ENCODE measurements at regions not wholly inside any gene's neighbourhood (a gene's known extent, or its start where the extent isn't known, plus 50 kb on each side); places are given as distances from the start of the nearest gene placed in this dataset.

DNA sequence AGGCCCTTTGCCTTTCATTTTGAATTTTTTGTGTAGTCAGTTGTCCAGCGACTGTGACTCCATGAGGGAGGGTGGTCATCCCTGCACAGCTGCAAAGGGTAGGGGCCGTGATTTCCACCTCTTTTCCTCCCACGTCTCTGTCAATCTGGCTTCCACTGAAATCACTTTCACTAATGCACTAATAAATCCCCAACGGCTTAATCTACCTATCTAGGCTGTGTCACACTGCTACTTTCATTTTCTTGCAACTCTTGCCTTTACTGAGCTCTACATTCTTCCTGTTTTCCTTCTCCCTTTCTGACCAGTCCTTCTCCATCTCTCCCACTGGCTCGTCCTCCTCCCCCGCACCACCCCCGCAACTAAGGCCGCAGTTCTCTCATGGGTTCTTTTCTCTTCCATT, 212.3 kb upstream of the FOXN3 start:
- no peaks in the 10 kb centered on the region for H3K27me3 ChIP-seq (ENCODE audit: insufficient read depth, low read depth, low read length)
- H3K9ac ChIP-seq (ENCODE audit: low read length), result no peak overlapping the region
- H3K9me3 ChIP-seq (ENCODE audit: low read length), result peaks cover 3% of the 10 kb centered on the region
- H4K20me1 ChIP-seq (ENCODE audit: insufficient read depth), result no peaks in the 10 kb centered on the region
- H3K9me2 ChIP-seq (ENCODE audit: insufficient read depth, low read length), result no peaks in the 10 kb centered on the region
- TF ChIP-seq RAD21 (conservative IDR thresholded peaks at IDR 0.05) (no peak), TAF1 (IDR thresholded peaks at IDR 0.05; ENCODE audit: low read depth) (no peak), REST (IDR thresholded peaks at IDR 0.05; ENCODE audit: borderline replicate concordance) (no peak), EP300 (conservative IDR thresholded peaks at IDR 0.05; ENCODE audit: poor library complexity, severe bottlenecking) (no peak), EZH2 (IDR thresholded peaks at IDR 0.05; ENCODE audit: borderline replicate concordance, insufficient read depth, low read length, poor library complexity, severe bottlenecking) (no peak), POLR2AphosphoS5 (IDR thresholded peaks at IDR 0.05) (no peak), MXI1 (conservative IDR thresholded peaks at IDR 0.05; ENCODE audit: poor library complexity, severe bottlenecking) (no peak), SMC3 (conservative IDR thresholded peaks at IDR 0.05; ENCODE audit: poor library complexity) (no peak)
- TF ChIP-seq, protein P1, sequence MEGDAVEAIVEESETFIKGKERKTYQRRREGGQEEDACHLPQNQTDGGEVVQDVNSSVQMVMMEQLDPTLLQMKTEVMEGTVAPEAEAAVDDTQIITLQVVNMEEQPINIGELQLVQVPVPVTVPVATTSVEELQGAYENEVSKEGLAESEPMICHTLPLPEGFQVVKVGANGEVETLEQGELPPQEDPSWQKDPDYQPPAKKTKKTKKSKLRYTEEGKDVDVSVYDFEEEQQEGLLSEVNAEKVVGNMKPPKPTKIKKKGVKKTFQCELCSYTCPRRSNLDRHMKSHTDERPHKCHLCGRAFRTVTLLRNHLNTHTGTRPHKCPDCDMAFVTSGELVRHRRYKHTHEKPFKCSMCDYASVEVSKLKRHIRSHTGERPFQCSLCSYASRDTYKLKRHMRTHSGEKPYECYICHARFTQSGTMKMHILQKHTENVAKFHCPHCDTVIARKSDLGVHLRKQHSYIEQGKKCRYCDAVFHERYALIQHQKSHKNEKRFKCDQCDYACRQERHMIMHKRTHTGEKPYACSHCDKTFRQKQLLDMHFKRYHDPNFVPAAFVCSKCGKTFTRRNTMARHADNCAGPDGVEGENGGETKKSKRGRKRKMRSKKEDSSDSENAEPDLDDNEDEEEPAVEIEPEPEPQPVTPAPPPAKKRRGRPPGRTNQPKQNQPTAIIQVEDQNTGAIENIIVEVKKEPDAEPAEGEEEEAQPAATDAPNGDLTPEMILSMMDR (IDR thresholded peaks at IDR 0.05; ENCODE audit: poor library complexity, severe bottlenecking), result no peak
- no peak overlapping the region for H3K4me3 ChIP-seq (ENCODE audit: low read length)
- H3K79me2 ChIP-seq (replicated peaks; ENCODE audit: insufficient read depth, low read length), result no peaks in the 10 kb centered on the region
- no peaks in the 10 kb centered on the region for H3K36me3 ChIP-seq (ENCODE audit: insufficient read depth, low read length)
- no peak overlapping the region for H3K27ac ChIP-seq (ENCODE audit: low read length)
- no peak overlapping the region for H3K4me2 ChIP-seq (ENCODE audit: low read length)
- no peak overlapping the region for H2AFZ ChIP-seq (ENCODE audit: low read depth, low read length)
- H3F3A ChIP-seq (ENCODE audit: insufficient read depth, low read length, poor library complexity, severe bottlenecking), result no peaks in the 10 kb centered on the region

GRCh38 chr14:89628521-89628920, 211.5 kb upstream of the FOXN3 start:
- peaks cover 3% of the 10 kb centered on the region for H3K9me3 ChIP-seq (ENCODE audit: low read length)
- H3K9me2 ChIP-seq (ENCODE audit: insufficient read depth, low read length), result no peaks in the 10 kb centered on the region
- no peak overlapping the region for H3K27ac ChIP-seq (ENCODE audit: low read length)
- no peaks in the 10 kb centered on the region for H4K20me1 ChIP-seq (ENCODE audit: insufficient read depth)
- no peak overlapping the region for H2AFZ ChIP-seq (ENCODE audit: low read depth, low read length)
- H3K4me2 ChIP-seq (ENCODE audit: low read length), result no peak overlapping the region
- no peaks in the 10 kb centered on the region for H3K36me3 ChIP-seq (ENCODE audit: insufficient read depth, low read length)
- no peak overlapping the region for H3K4me3 ChIP-seq (ENCODE audit: low read length)
- no peaks in the 10 kb centered on the region for H3F3A ChIP-seq (ENCODE audit: insufficient read depth, low read length, poor library complexity, severe bottlenecking)
- no peaks in the 10 kb centered on the region for H3K79me2 ChIP-seq (replicated peaks; ENCODE audit: insufficient read depth, low read length)
- no peaks in the 10 kb centered on the region for H3K27me3 ChIP-seq (ENCODE audit: insufficient read depth, low read depth, low read length)
- TF ChIP-seq SMC3 (conservative IDR thresholded peaks at IDR 0.05; ENCODE audit: poor library complexity) (no peak), TAF1 (IDR thresholded peaks at IDR 0.05; ENCODE audit: low read depth) (no peak), RAD21 (conservative IDR thresholded peaks at IDR 0.05) (no peak), EZH2 (IDR thresholded peaks at IDR 0.05; ENCODE audit: borderline replicate concordance, insufficient read depth, low read length, poor library complexity, severe bottlenecking) (no peak), EP300 (conservative IDR thresholded peaks at IDR 0.05; ENCODE audit: poor library complexity, severe bottlenecking) (no peak)
- no peak overlapping the region for H3K9ac ChIP-seq (ENCODE audit: low read length)

Measured in neural cell (in vitro differentiated cells).